ENCODE measurements at regions not wholly inside any gene's neighbourhood (a gene's known extent, or its start where the extent isn't known, plus 50 kb on each side); places are given as distances from the start of the nearest gene placed in this dataset.

DNA sequence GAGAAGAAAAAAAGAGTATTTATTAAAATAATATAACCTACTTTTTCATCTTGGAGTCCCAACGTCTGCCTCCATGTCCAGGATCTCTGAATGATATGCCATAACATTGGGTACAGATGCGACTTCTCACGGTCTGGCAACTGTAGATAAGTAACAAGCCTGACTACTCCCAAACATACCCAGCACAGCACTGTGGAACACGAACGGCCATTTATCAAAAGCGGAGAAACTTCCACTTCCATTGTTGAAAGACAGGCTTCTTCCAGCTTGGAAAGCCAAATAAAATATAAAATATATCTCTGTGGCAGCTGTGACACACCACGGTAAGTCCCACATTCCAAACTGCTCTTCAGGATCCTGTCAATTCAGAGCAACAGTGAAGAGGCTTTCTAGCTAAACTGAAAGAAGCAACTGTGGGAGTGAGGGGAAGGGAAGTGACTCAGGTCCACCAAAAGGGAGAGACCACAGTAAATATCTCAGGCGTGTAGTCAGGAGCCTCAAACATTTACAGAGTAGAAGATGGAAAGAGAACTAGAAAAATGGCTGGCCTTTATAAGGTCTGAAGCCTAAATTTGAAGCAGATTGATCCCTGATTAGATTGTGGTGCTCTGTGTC lies 331.7 kb downstream of the LIG4 start:
- H3K4me3 ChIP-seq (ENCODE audit: low read depth, low read length) = no peak overlapping the region
- DNase-seq (ENCODE audit: low read depth) = no peak
- TF ChIP-seq, protein P1, sequence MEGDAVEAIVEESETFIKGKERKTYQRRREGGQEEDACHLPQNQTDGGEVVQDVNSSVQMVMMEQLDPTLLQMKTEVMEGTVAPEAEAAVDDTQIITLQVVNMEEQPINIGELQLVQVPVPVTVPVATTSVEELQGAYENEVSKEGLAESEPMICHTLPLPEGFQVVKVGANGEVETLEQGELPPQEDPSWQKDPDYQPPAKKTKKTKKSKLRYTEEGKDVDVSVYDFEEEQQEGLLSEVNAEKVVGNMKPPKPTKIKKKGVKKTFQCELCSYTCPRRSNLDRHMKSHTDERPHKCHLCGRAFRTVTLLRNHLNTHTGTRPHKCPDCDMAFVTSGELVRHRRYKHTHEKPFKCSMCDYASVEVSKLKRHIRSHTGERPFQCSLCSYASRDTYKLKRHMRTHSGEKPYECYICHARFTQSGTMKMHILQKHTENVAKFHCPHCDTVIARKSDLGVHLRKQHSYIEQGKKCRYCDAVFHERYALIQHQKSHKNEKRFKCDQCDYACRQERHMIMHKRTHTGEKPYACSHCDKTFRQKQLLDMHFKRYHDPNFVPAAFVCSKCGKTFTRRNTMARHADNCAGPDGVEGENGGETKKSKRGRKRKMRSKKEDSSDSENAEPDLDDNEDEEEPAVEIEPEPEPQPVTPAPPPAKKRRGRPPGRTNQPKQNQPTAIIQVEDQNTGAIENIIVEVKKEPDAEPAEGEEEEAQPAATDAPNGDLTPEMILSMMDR (conservative IDR thresholded peaks at IDR 0.05; ENCODE audit: low read depth, low read length) = no peak

GRCh38 chr13:107882708-107883560 lies 332.4 kb downstream of the LIG4 start:
- TF ChIP-seq, protein P1 (conservative IDR thresholded peaks at IDR 0.05; ENCODE audit: low read depth, low read length) = no peak
- no peak for DNase-seq (ENCODE audit: low read depth)
- H3K4me3 ChIP-seq (ENCODE audit: low read depth, low read length) = no peak overlapping the region

DNA sequence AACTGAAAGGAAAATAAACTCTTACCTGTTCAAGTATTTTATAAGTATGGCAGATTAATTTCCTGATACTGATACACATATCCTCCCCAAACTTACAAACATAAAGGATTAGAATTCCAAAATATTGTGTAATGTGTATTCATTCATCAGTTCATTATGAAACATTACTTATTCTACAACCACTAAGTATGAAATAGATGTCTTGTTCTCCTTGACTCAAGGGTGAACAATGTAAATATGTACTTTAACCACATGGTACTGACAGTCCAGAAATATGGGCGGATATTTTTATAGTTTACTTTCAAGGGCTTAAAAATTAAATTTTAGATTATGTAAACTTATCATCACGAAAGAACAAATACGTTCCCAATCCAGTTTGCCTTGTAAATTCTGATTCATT lies 334.0 kb downstream of the LIG4 start:
- DNase-seq (ENCODE audit: low read depth) = no peak
- no peak overlapping the region for H3K4me3 ChIP-seq (ENCODE audit: low read depth, low read length)
- TF ChIP-seq, protein P1 (conservative IDR thresholded peaks at IDR 0.05; ENCODE audit: low read depth, low read length) = no peak

DNA sequence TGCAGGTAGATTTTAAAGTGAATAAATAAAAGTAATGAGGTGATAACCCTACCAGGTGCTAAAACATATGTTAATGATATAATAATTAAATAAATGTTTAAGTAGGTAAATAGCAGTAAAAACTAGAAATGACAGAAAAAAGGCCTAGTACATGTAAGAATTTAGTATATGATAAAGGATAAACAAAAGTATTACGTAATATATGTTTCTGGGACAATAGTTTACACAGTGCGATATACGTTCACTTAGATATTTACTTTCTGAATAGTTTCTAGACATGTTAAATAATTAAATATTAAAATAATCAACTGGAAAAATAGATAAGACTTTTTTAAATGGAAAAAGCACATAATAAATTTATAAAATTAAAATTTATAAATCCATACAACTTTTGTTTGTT lies 340.9 kb downstream of the LIG4 start:
- TF ChIP-seq, protein P1 (conservative IDR thresholded peaks at IDR 0.05; ENCODE audit: low read depth, low read length) = no peak
- no peak overlapping the region for H3K4me3 ChIP-seq (ENCODE audit: low read depth, low read length)
- DNase-seq (ENCODE audit: low read depth) = no peak

- no peak for DNase-seq (ENCODE audit: low read depth)
- TF ChIP-seq, protein P1 (conservative IDR thresholded peaks at IDR 0.05; ENCODE audit: low read depth, low read length) = no peak
- H3K4me3 ChIP-seq (ENCODE audit: low read depth, low read length) = no peak overlapping the region
These were observed 341.4 kb downstream of the LIG4 start for GRCh38 chr13:107873926-107874325.

DNA sequence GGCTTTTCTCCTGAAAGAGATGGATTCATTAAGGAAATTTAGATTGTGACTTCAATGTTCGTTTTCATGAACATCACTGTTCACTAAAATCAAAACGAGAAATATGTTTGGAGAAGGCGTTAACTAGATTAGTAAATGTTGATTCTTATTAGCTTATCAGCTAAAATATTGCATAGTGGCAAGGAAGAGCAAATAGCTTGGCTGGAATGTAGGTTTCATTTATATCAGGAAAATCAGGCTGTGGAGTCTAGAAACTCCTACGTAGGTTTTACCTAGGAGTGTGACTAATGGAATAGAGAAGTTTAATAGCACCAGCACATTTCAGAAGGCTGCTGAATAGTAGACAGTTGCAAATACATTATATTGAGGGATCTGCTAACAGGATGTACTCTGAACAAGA lies 344.9 kb downstream of the LIG4 start:
- no peak overlapping the region for H3K4me3 ChIP-seq (ENCODE audit: low read depth, low read length)
- TF ChIP-seq, protein P1 (conservative IDR thresholded peaks at IDR 0.05; ENCODE audit: low read depth, low read length) = no peak
- DNase-seq (ENCODE audit: low read depth) = no peak
